Keratinocyte (primary cell): ENCODE measurements at regions not wholly inside any gene's neighbourhood (a gene's known extent, or its start where the extent isn't known, plus 50 kb on each side); places are given as distances from the start of the nearest gene placed in this dataset.

Source experiments
- DNase-seq: peaks from one replicate; pipeline ENCODE4 v3.0.0-alpha.2; 2011; ENCODE audit warnings: low read depth, missing footprints, low spot score
- FAIRE-seq: peaks from 2 replicates; lab custom pipeline; 2011; peaks lifted over from hg19 to GRCh38; lab: Jason Lieb, UNC
- H2AFZ ChIP-seq: 2 replicates; pipeline ENCODE4 v1.6.0; 2012; ENCODE audit warnings: low read length, control low read depth, inconsistent platforms; ENCODE audit not compliant: control insufficient read depth
- H3K27ac ChIP-seq: 2 replicates; pipeline ENCODE4 v1.5.1; 2011; ENCODE audit warnings: low read length; ENCODE audit not compliant: control insufficient read depth, insufficient read depth
- H3K27me3 ChIP-seq: 3 replicates; pipeline ENCODE4 v1.6.0; 2011; ENCODE audit warnings: low read length; ENCODE audit not compliant: control insufficient read depth, insufficient read depth; ENCODE audit errors: extremely low read depth
- H3K36me3 ChIP-seq, 2 experiments: 2 replicates in 1 of 2; 3 replicates in 1 of 2; pipeline ENCODE4 v1.5.1; 2011; ENCODE audit warnings: low read length in 2 of 2, mild to moderate bottlenecking in 1 of 2; ENCODE audit not compliant: control insufficient read depth in 2 of 2, insufficient read depth in 2 of 2; ENCODE audit errors: extremely low read depth in 1 of 2
- H3K4me1 ChIP-seq: 3 replicates; pipeline ENCODE4 v1.5.1; 2011; ENCODE audit warnings: low read length; ENCODE audit not compliant: control insufficient read depth, insufficient read depth; ENCODE audit errors: extremely low read depth
- H3K4me2 ChIP-seq: 3 replicates; pipeline ENCODE4 v1.6.0; 2011; ENCODE audit warnings: low read depth, low read length; ENCODE audit not compliant: control insufficient read depth, insufficient read depth; ENCODE audit errors: extremely low read depth
- H3K4me3 ChIP-seq, 3 experiments: fragments of 200-600 bp in 1 of 3; sonication (generic) in 1 of 3; 2 replicates in 2 of 3; 3 replicates in 1 of 3; pipeline ENCODE4 v1.5.1; 2011 to 2016; ENCODE audit warnings: low read length in 3 of 3, mild to moderate bottlenecking in 3 of 3, control low read depth in 2 of 3, inconsistent platforms in 1 of 3, low read depth in 1 of 3, mixed read lengths in 1 of 3, mixed run types in 1 of 3, moderate library complexity in 1 of 3; ENCODE audit not compliant: control insufficient read depth in 2 of 3, insufficient read depth in 2 of 3; ENCODE audit errors: extremely low read depth in 1 of 3
- H3K79me2 ChIP-seq: 2 replicates; pipeline ENCODE4 v1.6.0; 2012; ENCODE audit warnings: low read length; ENCODE audit not compliant: control insufficient read depth, insufficient read depth
- H3K9ac ChIP-seq: 3 replicates; pipeline ENCODE4 v1.6.0; 2011; ENCODE audit warnings: low read length; ENCODE audit not compliant: control insufficient read depth, insufficient read depth; ENCODE audit errors: extremely low read depth
- H3K9me1 ChIP-seq: 3 replicates; pipeline ENCODE4 v1.6.0; 2011; ENCODE audit warnings: low read length; ENCODE audit not compliant: control insufficient read depth, insufficient read depth; ENCODE audit errors: extremely low read depth
- H3K9me3 ChIP-seq: 2 replicates; pipeline ENCODE4 v1.5.1; 2012; ENCODE audit warnings: low read depth, low read length; ENCODE audit not compliant: control insufficient read depth
- H4K20me1 ChIP-seq: 3 replicates; pipeline ENCODE4 v1.6.0; 2011; ENCODE audit warnings: low read length; ENCODE audit not compliant: control insufficient read depth, insufficient read depth; ENCODE audit errors: extremely low read depth
- EZH2 ChIP-seq: IDR thresholded peaks from one replicate; pipeline ENCODE4 v1.6.1; 2012; ENCODE audit warnings: inconsistent platforms, mild to moderate bottlenecking, low read length, moderate library complexity
- dilution Hi-C: fragments of 300-500 bp; cut with MboI; formaldehyde crosslinking; loops from one replicate; pipeline ENCODE4 v1.7.0; 2020; ENCODE audit warnings: low sequenced_read_pairs; ENCODE audit not compliant: extremely low pct_ligation_motif_present
- TF ChIP-seq, protein P1 (sequence below), 3 experiments: IDR thresholded peaks in 1 of 3; conservative IDR thresholded peaks in 1 of 3; optimal IDR thresholded peaks in 1 of 3; 2 replicates in 2 of 3; 3 replicates in 1 of 3; pipeline versions ENCODE3 to v1.5.1; 2011; ENCODE audit warnings: low read length in 3 of 3, mild to moderate bottlenecking in 3 of 3, moderate library complexity in 2 of 3, control low read depth in 1 of 3, inconsistent platforms in 1 of 3; ENCODE audit not compliant: insufficient read depth in 2 of 3; ENCODE audit errors: extremely low read depth in 1 of 3

DNA sequence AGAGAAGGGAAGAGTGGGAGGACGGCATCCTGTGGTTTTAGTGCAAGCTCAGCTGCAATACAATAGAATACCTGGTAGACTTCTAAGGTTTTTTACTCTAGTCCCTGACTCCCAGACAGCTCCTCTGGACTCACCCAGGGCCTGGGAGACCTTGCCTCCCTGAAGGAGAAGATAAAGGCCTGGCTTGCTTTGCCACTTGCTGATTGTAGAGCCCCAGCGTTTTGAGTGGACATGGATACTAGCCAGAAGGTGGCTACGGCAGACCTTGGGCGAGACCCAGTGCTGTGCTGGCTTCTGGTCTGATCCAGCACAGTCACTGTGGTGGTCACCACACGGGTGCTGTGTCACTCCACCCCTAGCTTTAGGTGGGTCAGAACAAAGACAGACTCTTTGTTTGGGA, 72.2 kb upstream of the TTC14 start:
- Histone ChIP-seq H3K79me2 (no peaks in the 10 kb centered on the region), H3K27me3 (no peaks in the 10 kb centered on the region), H3K36me3 (no peaks in the 10 kb centered on the region), H4K20me1 (no peaks in the 10 kb centered on the region), H3K27ac (no peak overlapping the region), H3K9me3 (no peaks in the 10 kb centered on the region), H3K4me1 (no peaks in the 10 kb centered on the region), H3K9me1 (no peaks in the 10 kb centered on the region), H3K4me3 (no peak overlapping the region), H3K9ac (no peak overlapping the region), H3K4me2 (no peak overlapping the region), H2AFZ (no peak overlapping the region)
- TF ChIP-seq EZH2, result no peak
- TF ChIP-seq, protein P1, sequence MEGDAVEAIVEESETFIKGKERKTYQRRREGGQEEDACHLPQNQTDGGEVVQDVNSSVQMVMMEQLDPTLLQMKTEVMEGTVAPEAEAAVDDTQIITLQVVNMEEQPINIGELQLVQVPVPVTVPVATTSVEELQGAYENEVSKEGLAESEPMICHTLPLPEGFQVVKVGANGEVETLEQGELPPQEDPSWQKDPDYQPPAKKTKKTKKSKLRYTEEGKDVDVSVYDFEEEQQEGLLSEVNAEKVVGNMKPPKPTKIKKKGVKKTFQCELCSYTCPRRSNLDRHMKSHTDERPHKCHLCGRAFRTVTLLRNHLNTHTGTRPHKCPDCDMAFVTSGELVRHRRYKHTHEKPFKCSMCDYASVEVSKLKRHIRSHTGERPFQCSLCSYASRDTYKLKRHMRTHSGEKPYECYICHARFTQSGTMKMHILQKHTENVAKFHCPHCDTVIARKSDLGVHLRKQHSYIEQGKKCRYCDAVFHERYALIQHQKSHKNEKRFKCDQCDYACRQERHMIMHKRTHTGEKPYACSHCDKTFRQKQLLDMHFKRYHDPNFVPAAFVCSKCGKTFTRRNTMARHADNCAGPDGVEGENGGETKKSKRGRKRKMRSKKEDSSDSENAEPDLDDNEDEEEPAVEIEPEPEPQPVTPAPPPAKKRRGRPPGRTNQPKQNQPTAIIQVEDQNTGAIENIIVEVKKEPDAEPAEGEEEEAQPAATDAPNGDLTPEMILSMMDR (optimal IDR thresholded peaks at IDR 0.05 in 1 of 3, IDR thresholded peaks at IDR 0.05 in 1 of 3, conservative IDR thresholded peaks at IDR 0.05 in 1 of 3; ENCODE audit: extremely low read depth in 1 of 3, insufficient read depth in 2 of 3, low read length in 3 of 3), result no peak
- dilution Hi-C loops, result no loop called here
- no peak for DNase-seq
- no peak for FAIRE-seq

- H3K9ac ChIP-seq, result no peak overlapping the region
- dilution Hi-C loops, result no loop called here
Observed at GRCh38 chr3:180530276-180530675, 71.7 kb upstream of the TTC14 start.

More at GRCh38 chr3:180530276-180530675, 71.7 kb upstream of the TTC14 start:
- no peaks in the 10 kb centered on the region for H3K9me1 ChIP-seq
- H4K20me1 ChIP-seq, result no peaks in the 10 kb centered on the region
- H3K9me3 ChIP-seq, result no peaks in the 10 kb centered on the region
- H3K4me2 ChIP-seq, result no peak overlapping the region
- no peak overlapping the region for H2AFZ ChIP-seq
- no peaks in the 10 kb centered on the region for H3K27me3 ChIP-seq
- H3K4me3 ChIP-seq, result no peak overlapping the region
- DNase-seq (no peak), FAIRE-seq (no peak)
- no peaks in the 10 kb centered on the region for H3K36me3 ChIP-seq
- TF ChIP-seq, protein P1 (optimal IDR thresholded peaks at IDR 0.05 in 1 of 3, IDR thresholded peaks at IDR 0.05 in 1 of 3, conservative IDR thresholded peaks at IDR 0.05 in 1 of 3; ENCODE audit: extremely low read depth in 1 of 3, insufficient read depth in 2 of 3, low read length in 3 of 3), result no peak
- TF ChIP-seq EZH2, result no peak
- no peaks in the 10 kb centered on the region for H3K4me1 ChIP-seq
- no peaks in the 10 kb centered on the region for H3K79me2 ChIP-seq
- H3K27ac ChIP-seq, result no peak overlapping the region
